ENCODE measurements at regions not wholly inside any gene's neighbourhood (a gene's known extent, or its start where the extent isn't known, plus 50 kb on each side); places are given as distances from the start of the nearest gene placed in this dataset.

DNA sequence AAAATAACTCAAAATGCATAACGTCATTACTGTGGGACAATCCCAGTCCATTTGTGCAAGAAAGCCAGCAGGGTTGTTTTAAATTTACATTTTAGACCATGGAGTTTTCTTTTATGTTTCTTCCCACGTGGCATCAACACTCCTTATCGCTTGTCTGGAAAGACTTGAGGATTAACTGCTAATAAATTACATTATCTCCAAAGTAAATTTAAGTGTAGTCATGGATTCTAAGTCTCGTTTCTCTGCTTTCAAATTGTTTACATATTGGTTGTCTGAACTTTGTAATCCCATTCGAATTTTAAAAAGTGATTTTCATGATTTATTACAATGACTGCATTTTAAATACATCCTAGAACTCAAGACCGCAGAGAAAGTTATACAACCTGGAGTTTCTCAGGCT is 119.3 kb upstream of the ADAMTS5 start:
- ATAC-seq (no peak), DNase-seq (ENCODE audit: low spot score) (no peak)

DNA sequence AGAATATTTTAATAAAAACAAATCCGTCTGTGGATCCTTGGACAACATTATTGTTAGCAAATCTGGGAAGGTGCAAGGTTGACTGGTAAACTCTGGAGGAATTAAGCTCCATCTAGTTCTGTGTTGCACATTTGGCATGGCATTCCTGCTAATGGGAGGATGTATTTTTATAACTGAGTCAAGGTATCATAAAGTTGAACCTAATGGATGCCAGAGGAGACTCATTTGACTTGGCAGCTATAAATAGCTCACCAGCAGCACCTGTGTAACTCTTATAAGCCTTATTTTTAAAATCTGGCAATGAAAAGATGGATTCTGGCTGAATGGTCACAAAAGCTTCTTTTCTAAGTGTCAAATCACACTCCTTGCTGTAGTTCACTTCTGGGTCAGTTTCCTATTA is 118.5 kb upstream of the ADAMTS5 start:
- DNase-seq (ENCODE audit: low spot score) = no peak
- no peak for ATAC-seq

DNA sequence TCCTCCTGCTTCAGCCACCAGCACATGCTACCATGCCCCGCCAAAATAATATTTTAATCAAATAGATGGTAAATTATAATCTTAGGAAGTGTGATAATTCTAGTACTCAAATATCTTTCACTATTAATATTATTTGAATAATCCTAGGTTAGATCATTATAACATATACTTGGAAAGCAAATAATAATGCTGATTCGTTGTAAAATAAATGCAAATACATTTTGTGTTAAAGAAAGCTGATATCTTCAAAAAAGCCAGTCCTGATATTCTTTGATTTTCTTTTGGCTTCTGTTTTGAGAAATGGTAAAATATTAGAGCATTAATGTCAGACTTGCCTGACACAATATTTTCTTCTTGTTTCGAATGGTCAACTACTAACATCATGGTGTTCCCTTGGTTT is 116.3 kb upstream of the ADAMTS5 start:
- DNase-seq (ENCODE audit: low spot score) (no peak), ATAC-seq (no peak)

GRCh38 chr21:27082431-27083010 is 115.6 kb upstream of the ADAMTS5 start:
- no peak for ATAC-seq
- DNase-seq (ENCODE audit: low spot score) = no peak

- no peak for ATAC-seq
- no peak for DNase-seq (ENCODE audit: low spot score)
Observed at GRCh38 chr21:27079636-27080240, 112.8 kb upstream of the ADAMTS5 start.

GRCh38 chr21:27078915-27079314 is 112.0 kb upstream of the ADAMTS5 start:
- DNase-seq (ENCODE audit: low spot score) (no peak), ATAC-seq (no peak)

DNA sequence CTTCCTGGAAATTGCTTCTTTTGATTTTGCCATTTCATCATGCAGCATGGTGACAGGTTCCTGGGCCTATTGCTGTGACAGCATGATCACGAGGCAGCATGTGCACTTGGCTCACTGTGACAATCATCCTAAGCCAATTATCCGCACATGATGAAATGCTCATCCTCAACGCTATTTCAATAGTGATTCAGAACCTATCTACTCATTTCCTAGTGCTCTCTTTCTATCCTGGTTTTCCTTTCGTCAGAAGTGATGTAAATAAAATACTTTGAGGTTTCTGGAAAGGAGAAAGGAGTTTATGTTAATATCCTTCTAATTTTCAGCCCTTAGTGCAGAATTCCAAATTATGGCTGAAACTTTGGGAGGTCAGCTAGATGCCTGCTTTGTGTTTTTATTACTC is 110.6 kb upstream of the ADAMTS5 start:
- no peak for ATAC-seq
- no peak for DNase-seq (ENCODE audit: low spot score)

DNA sequence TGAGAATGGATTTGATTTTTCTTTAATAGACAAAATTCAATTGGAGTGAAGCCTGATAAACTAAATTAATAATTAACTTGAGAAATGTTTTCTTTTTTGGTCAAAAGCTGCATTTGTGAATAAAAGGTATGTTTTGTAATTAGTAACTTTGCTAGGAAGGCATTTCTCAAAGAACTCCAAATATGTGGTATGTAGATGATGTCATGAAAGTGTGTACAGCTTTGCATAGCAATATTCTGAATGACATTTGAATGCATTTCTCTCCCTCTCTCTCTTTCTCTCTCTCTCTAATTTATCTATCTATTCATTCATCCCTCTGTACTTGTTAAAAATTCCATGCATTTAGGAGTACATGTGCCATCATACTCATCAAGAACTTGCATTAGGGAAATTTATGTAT is 109.1 kb upstream of the ADAMTS5 start:
- ATAC-seq (no peak), DNase-seq (ENCODE audit: low spot score) (no peak)

DNA sequence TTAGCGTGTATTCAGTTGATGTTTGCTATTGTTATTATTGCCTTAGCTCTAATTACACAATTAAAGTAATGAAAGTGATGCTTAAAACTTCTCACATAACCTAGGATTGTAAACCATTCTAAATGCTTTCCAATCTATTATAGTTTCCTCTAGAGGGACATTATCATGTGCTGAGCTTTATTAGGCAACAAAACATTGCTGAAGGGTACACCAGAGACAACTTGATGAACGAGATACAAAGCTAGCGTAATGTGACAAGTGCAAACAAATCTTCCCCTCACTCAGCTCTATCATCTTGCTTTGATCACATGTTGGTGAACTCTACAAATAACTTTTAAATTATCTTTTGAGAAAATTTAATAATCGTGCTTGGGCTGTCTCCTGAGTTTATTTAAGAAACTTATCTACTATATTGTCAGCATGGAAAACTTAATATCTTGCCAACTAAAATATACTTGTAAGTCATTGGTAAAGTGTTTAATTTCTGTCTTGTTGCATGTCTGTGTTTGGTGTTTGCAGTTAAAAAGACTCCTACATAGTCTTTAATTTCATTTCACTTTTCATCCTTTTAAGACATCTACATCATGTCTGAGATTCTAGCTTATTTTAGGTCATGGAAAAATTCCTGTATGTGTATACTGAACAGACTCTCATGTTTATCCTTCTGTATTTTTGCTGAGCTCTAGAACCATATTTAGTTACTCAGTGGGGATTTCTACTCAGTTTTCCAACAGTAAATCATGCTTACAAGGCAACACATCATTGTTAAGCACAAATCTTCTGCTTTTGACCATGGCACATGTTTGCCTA is 104.2 kb upstream of the ADAMTS5 start:
- DNase-seq (ENCODE audit: low spot score) = no peak

DNA sequence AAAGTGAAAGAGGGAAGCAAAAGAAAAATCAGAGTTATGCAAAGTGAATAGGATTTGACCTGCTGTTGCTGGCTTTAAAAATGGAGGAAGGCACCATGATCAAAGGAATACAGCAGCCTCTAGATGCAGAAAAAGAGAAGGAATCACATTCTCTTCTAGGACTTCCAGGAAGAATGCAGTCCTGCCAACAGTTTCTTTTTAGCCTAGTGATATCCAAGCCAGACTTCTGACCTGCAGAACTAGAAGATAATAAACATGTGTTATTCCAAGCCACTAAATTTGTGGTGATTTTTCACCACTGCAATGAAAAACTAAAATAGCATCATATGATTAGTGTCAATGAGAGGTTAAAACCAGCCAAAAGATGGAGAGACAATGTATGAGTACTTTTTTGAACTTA is 101.9 kb upstream of the ADAMTS5 start:
- DNase-seq (ENCODE audit: low spot score) (no peak), ATAC-seq (no peak)

More for the DNA sequence above, 104.2 kb upstream of the ADAMTS5 start:
- no peak for ATAC-seq

DNA sequence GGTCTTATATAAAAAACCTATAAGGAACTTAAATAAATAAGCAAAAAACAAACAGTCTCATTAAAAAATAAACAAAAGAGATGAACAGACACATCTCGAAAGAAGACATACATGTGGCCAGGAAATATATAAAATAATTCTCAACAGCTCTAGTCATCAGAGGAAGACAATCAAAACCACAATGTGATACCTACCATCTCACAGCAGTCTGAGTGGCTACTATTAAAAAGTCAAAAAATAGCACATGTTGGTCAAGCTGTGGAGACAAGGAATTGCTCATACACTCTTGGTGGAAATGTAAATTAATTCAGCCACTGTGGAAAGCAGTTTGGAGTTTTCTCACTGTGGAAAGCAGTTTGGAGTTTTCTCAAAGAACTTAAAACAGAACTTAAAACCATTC is 100.3 kb upstream of the ADAMTS5 start:
- ATAC-seq (no peak), DNase-seq (ENCODE audit: low spot score) (no peak)

DNA sequence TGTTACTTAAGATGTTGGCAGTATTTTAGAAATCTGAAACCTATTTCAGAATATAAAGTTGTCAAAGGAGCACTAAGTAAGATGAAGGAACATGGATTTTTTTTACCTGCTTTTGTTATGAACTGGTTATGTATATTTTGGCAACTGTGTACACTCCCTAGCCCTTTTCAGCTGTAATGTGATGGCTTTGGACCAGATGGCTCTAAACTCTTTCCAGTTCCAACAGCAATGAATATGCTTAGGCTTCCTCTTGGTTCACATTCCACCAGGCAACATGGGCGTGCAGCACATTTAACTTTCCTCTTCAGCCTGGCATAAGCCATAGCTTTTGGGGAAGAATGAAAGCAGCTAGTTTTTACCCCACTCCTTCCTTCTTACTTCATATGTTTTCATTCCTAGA is 95.6 kb upstream of the ADAMTS5 start:
- no peak for ATAC-seq
- DNase-seq (ENCODE audit: low spot score) = no peak

DNA sequence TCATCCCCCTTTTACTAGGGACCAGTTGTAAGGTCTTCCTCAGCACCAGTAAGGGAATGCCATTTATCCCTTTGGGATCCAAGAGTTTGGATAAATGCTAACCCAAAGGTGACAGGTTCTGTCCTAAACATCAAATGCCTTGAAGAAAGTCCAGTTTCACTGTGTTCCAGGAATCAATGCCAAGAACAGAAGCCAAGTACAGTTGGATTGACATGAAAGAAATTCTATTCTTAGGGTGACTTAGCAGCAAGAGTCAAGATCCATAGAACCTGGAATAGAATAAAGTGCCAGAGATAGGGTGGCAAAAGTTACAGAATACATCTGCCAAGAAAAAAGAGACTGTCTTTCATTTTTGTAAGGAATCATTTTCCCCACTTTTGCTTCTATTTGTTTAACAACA is 94.9 kb upstream of the ADAMTS5 start:
- ATAC-seq (no peak), DNase-seq (ENCODE audit: low spot score) (no peak)

DNA sequence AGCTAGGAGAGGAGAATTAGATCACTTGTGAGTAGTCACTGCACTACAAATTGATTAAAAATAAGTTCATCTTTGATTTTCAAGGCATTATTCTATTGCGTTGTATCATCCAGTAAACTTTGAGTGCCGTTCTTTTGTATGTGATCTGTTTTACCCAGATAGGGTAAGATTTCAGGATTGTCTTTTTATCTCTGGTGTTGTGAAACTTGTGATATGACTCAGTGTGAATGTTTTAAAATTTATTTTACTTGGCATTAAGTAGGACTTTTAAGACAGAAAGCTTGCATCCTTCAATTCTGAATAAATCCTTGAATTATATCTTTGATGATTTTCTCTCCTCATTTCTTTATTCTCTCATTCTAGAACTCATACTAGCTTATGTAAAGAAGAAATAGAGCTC is 93.3 kb upstream of the ADAMTS5 start:
- DNase-seq (ENCODE audit: low spot score) (no peak), ATAC-seq (no peak)

- ATAC-seq (no peak), DNase-seq (ENCODE audit: low spot score) (no peak)
Observed at GRCh38 chr21:27058673-27059605, 92.1 kb upstream of the ADAMTS5 start.

GRCh38 chr21:27057997-27058396 is 91.1 kb upstream of the ADAMTS5 start:
- ATAC-seq = no peak

DNA sequence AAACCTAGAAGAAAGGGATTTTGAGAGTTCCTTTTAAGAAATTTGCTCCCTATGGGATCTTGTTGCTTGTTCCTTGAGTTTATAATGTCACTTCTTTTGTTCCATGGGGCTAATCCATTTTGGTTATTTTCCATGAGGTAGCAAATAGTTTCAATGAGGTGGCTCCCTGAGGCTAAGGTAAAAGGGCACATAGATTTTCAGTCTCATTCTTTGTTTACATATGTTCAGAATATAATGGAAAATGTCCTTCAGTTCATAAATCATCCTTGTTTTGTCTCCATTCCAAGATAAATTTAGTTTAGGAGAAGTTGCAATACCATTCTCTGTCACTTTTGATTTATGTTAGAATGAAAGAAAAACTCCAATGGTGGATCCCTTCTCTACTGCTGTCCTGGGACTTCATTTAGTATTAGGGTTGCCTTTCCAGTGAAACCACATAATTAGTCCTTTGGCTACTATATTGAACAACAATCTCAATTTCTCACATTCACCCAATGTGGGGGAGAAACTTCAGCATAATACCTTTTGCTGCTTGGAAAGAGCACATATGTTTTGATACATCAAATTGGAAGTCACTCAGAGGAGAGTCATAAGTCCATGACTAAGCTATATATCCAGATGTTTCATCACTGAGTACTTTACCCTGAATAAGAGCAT is 80.9 kb upstream of the ADAMTS5 start:
- no peak for DNase-seq (ENCODE audit: low spot score)
- ATAC-seq = no peak

More at GRCh38 chr21:27057997-27058396, 91.1 kb upstream of the ADAMTS5 start:
- no peak for DNase-seq (ENCODE audit: low spot score)

- DNase-seq (ENCODE audit: low spot score) (no peak), ATAC-seq (no peak)
Observed at GRCh38 chr21:27047283-27047657, 80.4 kb upstream of the ADAMTS5 start.

DNA sequence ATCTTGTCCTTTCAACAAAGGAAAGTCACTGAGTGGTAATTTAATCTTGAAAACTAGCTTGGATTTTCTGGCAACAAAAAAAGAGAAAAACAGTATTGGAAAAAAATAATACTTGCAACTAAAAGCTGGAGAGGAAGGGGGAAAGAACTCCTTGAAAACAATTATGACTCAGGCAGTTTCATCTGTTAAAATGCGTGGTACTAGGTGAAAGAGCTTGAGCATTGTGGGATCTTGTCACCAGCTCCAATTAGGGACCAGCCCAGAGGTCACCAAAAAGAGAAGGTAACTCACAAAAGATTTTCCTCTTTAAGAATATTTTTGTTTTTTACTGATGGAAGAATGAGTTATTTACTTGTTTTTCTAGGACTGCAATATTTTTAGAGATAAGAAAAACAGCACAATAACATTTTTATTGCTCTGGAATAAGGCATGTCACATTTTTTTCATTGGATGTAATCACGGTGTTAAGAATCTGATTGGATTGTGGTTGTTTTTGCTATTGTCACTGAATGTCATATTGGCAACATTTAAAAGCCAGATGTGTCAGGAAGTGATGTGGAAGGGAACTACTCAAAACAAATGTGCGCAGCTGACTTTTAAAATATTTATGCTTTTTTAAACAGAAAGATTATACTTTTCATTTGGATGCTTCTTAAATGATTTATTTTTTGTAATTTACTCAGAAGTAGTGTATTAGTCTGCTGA is 78.5 kb upstream of the ADAMTS5 start:
- no peak for ATAC-seq

GRCh38 chr21:27043377-27043776 is 76.5 kb upstream of the ADAMTS5 start:
- DNase-seq (ENCODE audit: low spot score) (no peak), ATAC-seq (no peak)

More for the DNA sequence above, 78.5 kb upstream of the ADAMTS5 start:
- no peak for DNase-seq (ENCODE audit: low spot score)
